ENCODE measurements at regions not wholly inside any gene's neighbourhood (a gene's known extent, or its start where the extent isn't known, plus 50 kb on each side); places are given as distances from the start of the nearest gene placed in this dataset.

- TF ChIP-seq GATA2 (IDR thresholded peaks at IDR 0.05; ENCODE audit: low read depth, low read length) = no peak
- TF ChIP-seq GATA3 (IDR thresholded peaks at IDR 0.05; ENCODE audit: low read depth, low read length) = no peak
These were observed 56.0 kb upstream of the FNDC3A start for GRCh38 chr13:48919751-48920150.
